ENCODE measurements at regions not wholly inside any gene's neighbourhood (a gene's known extent, or its start where the extent isn't known, plus 50 kb on each side); places are given as distances from the start of the nearest gene placed in this dataset.

DNA sequence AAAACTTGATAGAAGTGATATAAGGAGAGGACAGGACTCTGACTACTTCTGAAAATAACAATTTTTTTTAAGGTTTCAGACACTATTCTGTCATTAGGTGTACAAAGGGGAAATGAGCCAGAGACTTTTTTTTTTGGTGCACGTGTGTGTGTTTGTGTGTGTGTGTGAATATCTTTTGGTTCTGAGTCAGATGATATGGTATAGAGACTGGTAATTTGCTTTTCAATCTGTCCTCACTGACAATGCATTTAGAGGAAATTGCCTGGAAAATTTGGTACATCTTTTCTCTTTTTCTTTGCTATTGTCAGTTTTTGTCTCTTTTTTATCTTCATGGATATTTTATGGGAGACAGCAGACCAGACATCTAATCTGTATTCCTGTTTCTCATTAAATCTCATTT, 59.3 kb downstream of the DDIT4L start:
- no peak for DNase-seq

DNA sequence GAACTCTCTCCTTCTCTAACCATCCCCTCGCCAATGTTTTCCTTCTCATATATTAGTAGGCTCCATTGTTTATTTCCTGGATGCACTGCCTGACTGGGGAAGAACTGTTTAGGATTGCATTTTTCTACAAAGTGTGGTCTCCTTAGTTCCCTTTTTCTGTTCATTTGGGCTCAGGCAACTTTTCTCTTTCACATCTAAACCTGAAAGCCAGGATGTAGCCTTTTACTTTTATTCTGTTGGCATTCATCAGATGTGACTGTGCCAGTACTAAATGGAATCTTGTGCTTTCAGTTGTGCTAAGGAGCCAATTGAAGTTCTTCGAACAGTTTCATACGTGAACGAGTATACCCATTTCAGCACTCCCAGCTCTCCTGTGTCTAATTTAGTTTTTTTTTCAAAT, 59.8 kb downstream of the DDIT4L start:
- DNase-seq, result no peak

DNA sequence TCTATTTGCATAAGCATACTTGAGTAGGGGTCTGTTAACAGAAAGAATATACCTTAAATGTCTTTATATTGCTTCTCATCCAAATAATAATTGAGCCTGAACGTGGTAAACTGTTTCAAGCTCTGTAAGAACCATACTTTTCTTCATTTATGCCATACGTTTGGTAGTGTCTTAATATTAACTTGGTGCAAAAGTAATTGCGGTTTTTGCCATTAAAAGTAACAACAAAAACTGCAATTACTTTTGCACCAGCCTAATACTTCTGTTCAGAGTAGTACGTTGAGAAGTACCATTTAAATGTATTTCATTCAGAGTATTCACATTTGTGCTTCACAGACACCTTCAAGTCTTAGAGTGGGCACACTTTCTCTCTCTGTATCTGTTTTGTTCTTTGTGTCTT, 60.5 kb downstream of the DDIT4L start:
- no peak for DNase-seq

DNA sequence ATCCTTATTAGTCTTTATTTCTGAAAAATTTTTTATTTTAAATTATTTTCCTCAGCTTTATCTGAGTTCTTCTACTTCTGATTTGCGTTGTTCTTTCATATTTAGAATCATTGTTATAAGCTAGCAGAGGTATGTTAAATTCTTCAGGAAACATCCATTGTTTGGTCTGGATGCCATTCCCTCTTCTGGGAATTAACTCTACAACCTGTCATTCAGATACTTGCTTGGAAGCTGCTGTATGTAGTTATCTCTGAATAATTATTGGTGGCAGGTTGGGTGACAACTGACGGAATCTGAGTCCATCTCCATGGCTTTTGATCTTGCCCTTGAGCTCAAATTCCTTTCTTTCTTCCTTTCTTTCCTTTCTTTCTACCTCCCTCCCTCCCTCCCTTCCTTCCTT, 61.9 kb downstream of the DDIT4L start:
- DNase-seq, result no peak

GRCh38 chr4:100124715-100125114, 65.6 kb downstream of the DDIT4L start:
- no peak for DNase-seq

DNA sequence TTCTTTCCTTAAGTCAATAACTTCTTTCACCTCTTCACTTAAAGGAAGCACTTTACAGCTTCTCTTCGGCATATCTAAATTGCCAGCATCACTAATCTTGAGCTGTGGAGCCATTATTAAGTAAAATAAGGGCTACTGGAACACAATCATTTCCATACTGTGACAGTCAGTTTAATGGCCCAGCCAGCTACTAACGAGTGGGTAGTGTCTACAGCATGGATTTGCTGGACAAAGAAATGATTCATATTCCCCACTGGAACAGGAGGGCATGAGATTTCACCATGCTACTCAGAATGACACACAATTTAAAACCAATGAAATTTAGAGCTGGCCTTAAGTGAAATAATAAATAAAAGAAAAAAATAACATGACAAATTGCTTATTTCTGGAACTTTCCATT, 72.1 kb downstream of the DDIT4L start:
- DNase-seq, result no peak

- no peak for DNase-seq
These were observed 72.5 kb downstream of the DDIT4L start for GRCh38 chr4:100117750-100118149.

GRCh38 chr4:100114909-100115308, 75.4 kb downstream of the DDIT4L start:
- no peak for DNase-seq

- DNase-seq, result no peak
These were observed 76.5 kb downstream of the DDIT4L start for GRCh38 chr4:100113732-100114131.

GRCh38 chr4:100113096-100113495, 77.2 kb downstream of the DDIT4L start:
- no peak for DNase-seq

GRCh38 chr4:100109921-100110320, 80.3 kb downstream of the DDIT4L start:
- no peak for DNase-seq

DNA sequence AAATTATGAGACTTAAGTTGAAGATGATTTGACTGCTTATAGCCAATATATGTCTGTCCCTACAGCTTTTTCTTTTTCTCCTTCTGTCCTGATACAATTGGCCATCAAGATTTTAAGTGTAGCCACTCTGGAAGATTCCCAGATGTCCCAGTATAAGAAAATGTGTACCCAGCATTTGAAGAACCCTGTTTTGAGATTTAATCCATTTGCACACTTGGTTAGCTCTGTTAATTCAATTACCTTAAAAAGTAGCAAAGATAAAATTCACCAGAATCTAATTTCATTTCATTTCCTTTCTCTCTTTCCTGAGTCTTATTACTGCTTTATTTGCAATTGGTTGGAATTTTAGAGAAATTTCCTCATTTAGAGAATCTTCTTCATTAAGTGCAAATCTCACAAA, 81.4 kb downstream of the DDIT4L start:
- DNase-seq, result no peak

DNA sequence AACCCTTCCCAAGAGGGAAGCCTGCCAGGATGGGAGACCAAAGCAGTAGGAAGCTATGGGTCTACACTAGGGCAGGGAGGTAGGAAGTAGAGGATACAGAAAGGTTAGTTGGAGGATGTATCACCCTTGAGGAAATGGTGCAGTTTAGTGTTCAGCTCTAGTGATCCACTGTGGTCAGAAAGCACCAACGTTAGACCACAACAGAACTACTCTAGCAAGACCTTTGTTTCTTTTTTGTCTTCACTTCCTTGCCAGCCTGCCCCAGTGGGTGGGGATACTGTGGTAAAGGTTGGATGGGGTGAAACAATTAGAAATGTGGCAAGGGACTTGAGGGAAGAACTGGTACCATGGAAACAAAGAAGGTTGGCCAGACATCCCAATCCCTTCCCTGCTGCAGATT, 83.3 kb downstream of the DDIT4L start:
- peak; percentile 28 to 33 for DNase-seq

DNA sequence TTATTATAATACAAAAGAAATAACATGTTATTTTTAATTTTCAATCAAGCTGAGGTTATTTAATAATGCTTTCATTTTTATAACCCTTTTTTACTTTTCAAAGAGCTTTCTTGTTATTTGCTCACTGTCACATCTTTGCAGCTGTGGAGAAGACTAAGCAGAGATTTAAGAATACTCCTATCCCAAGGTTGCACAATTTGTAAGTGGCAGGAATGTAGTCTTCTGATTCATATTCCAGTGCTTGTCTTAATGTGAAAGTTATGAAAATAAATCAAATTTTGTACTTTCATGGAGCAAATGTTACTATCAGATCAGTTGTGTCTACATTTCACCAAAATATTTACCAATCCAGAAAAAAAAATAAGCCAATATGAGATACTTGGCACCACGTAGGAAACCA, 86.6 kb downstream of the DDIT4L start:
- no peak for DNase-seq

- DNase-seq, result peak; percentile 12 to 35
These were observed 89.3 kb downstream of the DDIT4L start for GRCh38 chr4:100100985-100101384.

DNA sequence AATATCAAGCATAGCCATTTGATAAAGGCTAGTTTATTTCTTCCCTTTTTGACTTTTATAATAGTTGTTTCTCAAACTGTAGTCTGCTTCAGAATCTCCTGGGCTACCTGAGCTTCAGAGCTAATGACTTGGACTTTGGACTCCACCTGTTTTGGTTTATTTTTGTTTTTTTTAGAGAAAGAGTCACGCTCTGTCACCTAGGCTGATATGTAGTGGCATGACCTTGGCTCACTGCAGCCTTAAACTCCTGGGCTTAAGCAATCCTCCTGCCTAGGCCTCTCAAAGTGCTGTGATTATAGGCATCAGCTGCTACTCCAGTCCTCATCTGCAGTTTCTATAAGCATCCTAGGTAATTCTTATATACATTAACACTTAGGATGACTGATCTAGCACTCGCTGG, 90.5 kb downstream of the DDIT4L start:
- DNase-seq, result no peak

GRCh38 chr4:100098681-100099080, 91.6 kb downstream of the DDIT4L start:
- no peak for DNase-seq

GRCh38 chr4:100098011-100098545, 92.2 kb downstream of the DDIT4L start:
- DNase-seq, result no peak

DNA sequence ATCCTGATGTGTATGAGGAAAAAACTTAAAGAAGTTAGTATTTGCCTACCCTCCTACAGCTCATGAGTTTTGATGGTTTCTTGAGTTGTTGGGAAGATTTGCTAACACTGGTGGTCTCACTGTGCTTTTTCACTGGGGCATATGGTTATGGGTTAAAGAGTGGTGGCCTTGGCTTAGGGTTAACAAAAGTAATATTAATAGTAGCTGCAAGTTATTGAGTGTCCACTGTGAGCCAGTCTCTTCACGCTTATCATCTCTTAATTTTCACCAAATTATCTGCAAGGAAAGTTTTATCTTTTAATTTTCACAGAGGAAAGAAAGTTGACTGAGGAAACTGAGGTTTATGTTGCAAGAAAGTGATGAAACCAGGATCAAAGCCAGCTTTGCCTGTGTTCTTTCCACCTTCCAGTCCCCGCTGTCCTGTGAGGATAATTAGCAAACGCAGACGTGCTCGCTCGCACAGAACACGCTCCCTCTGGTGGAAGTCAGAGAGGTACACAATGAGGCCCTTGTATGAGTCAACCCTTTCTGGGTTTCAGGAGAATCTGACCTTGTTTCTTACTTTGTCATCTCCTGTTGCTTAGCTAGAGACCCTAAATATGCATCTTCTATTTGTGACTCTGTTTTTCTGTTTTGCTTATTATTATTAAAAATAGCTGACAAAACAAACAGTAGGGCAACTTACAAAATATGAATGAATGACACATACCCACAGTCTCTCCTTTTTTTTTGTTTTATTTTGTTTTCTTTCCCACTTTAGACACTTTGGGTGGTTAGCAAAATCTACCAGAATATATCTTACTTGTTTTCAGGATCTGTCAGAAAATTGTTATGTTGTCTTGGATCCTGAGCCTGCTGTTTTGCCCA, 94.3 kb downstream of the DDIT4L start:
- DNase-seq, result peak; percentile 51 to 70

DNA sequence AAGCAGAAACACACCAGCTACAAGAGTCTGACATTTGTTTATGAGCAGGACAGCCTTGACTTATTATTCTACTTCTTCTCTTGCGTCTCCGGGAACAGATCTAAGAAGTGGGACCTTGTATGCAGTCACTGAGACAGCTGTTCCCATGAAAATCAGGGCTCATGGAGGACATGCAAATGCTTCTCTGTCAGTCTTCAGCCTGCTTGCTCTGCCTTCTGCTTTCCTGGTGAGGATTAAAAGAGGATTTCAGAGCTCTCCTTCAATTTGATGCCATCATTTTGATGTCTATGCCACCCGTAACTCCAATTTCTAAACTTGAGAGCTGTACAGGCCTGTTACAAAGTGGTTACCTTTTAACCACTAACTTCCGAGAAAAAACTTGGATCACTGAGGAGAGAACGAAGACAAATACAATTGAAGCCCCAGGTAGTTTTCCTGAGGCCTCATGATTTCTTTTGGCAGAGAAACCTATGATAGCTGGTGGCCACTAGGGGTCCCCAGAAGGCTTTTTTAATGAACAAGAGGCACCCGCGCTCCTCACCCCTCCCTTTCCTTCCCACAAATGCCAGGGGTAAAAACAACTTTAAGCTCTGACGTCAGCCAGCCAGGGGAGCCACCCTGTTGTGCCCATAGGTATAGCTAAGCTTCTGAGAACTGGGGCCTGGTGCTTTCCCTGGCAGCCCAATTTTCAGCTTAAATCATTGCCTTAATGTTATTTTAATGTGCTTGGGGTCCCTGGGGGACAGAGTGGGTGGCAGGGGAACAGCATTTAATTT, 97.0 kb downstream of the DDIT4L start:
- peak; percentile 93 to 95 for DNase-seq

GRCh38 chr4:100087743-100088142, 102.5 kb downstream of the DDIT4L start:
- DNase-seq, result no peak

- DNase-seq, result no peak
These were observed 103.4 kb downstream of the DDIT4L start for GRCh38 chr4:100086766-100087431.

- DNase-seq, result no peak
These were observed 105.4 kb downstream of the DDIT4L start for GRCh38 chr4:100084892-100085291.
